SK-N-SH (cell line): ENCODE measurements at regions not wholly inside any gene's neighbourhood (a gene's known extent, or its start where the extent isn't known, plus 50 kb on each side); places are given as distances from the start of the nearest gene placed in this dataset.

Experiments used
- CTCF ChIA-PET: fragments of 300-600, 350-600 bp; formaldehyde crosslinking; extraction: SDS; loops from one replicate; lab custom pipeline; 2021; lab: Yijun Ruan, JAX
- POLR2A ChIA-PET: fragments of 350-600 bp; sonication (Branson Sonifier 250); formaldehyde crosslinking; extraction: SDS; loops from one replicate; lab custom pipeline; 2020; ENCODE audit warnings: antibody characterized with exemption, inconsistent platforms; lab: Yijun Ruan, JAX
- DNase-seq: peaks from one replicate; pipeline ENCODE4 v3.0.0; 2012
- H2AFZ ChIP-seq: fragments of 200-600 bp; sonication (generic); 2 replicates; pipeline ENCODE4 v1.8.1; 2016; ENCODE audit warnings: antibody characterized with exemption, mild to moderate bottlenecking, low read depth
- H3F3A ChIP-seq: fragments of 200-600 bp; sonication (generic); replicated peaks from 2 replicates; pipeline ENCODE3; 2016; ENCODE audit warnings: antibody characterized with exemption, mild to moderate bottlenecking; ENCODE audit not compliant: insufficient read depth
- H3K27ac ChIP-seq, 2 experiments: fragments of 200-500 bp in 1 of 2; fragments of 200-600 bp in 1 of 2; sonication (Bioruptor generic) in 1 of 2; sonication (generic), shearing (Covaris generic) in 1 of 2; 2 replicates each; pipeline versions ENCODE4 v1.5.1 to v1.6.1; 2014 to 2016; ENCODE audit warnings: low read depth in 2 of 2, inconsistent platforms in 1 of 2, low read length in 1 of 2, mild to moderate bottlenecking in 1 of 2, mixed read lengths in 1 of 2
- H3K27me3 ChIP-seq: fragments of 200-600 bp; sonication (generic), shearing (Covaris generic); 2 replicates; pipeline ENCODE4 v1.6.1; 2016; ENCODE audit warnings: mixed run types; ENCODE audit not compliant: insufficient read depth
- H3K36me3 ChIP-seq, 2 experiments: fragments of 200-500 bp in 1 of 2; fragments of 200-600 bp in 1 of 2; sonication (Bioruptor generic) in 1 of 2; sonication (generic) in 1 of 2; replicated peaks in 1 of 2; 2 replicates each; pipeline versions ENCODE3 to v1.5.1; 2014 to 2016; ENCODE audit warnings: low read length in 1 of 2, mild to moderate bottlenecking in 1 of 2; ENCODE audit not compliant: insufficient read depth in 2 of 2, control insufficient read depth in 1 of 2
- H3K4me1 ChIP-seq, 2 experiments: fragments of 200-500 bp in 1 of 2; fragments of 200-600 bp in 1 of 2; sonication (Bioruptor generic) in 1 of 2; sonication (generic), shearing (Covaris generic) in 1 of 2; 2 replicates each; pipeline versions ENCODE4 v1.5.1 to v1.6.1; 2014 to 2016; ENCODE audit warnings: low read depth in 1 of 2, low read length in 1 of 2, mixed run types in 1 of 2; ENCODE audit not compliant: insufficient read depth in 2 of 2, control insufficient read depth in 1 of 2
- H3K4me2 ChIP-seq: fragments of 200-600 bp; sonication (generic), shearing (Covaris generic); 2 replicates; pipeline ENCODE4 v1.6.1; 2017; ENCODE audit warnings: mixed run types
- H3K4me3 ChIP-seq, 2 experiments: fragments of 200-500 bp in 1 of 2; fragments of 200-600 bp in 1 of 2; sonication (Bioruptor generic) in 1 of 2; sonication (generic), shearing (Covaris generic) in 1 of 2; 2 replicates each; pipeline versions ENCODE4 v1.5.1 to v1.8.1; 2014 to 2016; ENCODE audit warnings: low read depth in 2 of 2, inconsistent platforms in 1 of 2, low read length in 1 of 2, mild to moderate bottlenecking in 1 of 2, mixed read lengths in 1 of 2, moderate library complexity in 1 of 2
- H3K79me2 ChIP-seq: fragments of 200-600 bp; sonication (generic); 2 replicates; pipeline ENCODE4 v1.8.1; 2017; ENCODE audit warnings: mild to moderate bottlenecking; ENCODE audit not compliant: insufficient read depth
- H3K9ac ChIP-seq: fragments of 200-600 bp; sonication (generic); 2 replicates; pipeline ENCODE4 v1.6.1; 2017; ENCODE audit warnings: mixed run types
- H3K9me2 ChIP-seq: fragments of 200-600 bp; sonication (generic); 2 replicates; pipeline ENCODE4 v1.6.1; 2017; ENCODE audit warnings: mixed run types
- H3K9me3 ChIP-seq: fragments of 200-600 bp; sonication (generic); 2 replicates; pipeline ENCODE4 v1.6.1; 2017; ENCODE audit warnings: mixed run types, mild to moderate bottlenecking, moderate library complexity
- H4K20me1 ChIP-seq: fragments of 200-600 bp; sonication (generic); 2 replicates; pipeline ENCODE4 v1.6.1; 2017; ENCODE audit warnings: mild to moderate bottlenecking, mixed run types; ENCODE audit not compliant: insufficient read depth
- CHD2 ChIP-seq: fragments of 150-350 bp; IDR thresholded peaks from 2 replicates; pipeline ENCODE4 v1.6.1; 2018; ENCODE audit warnings: low read length; ENCODE audit not compliant: partially characterized antibody
- CTCF ChIP-seq: fragments of 200-600 bp; sonication (generic); IDR thresholded peaks from 2 replicates; pipeline ENCODE4 v1.6.1; 2017; ENCODE audit warnings: antibody characterized with exemption, mild to moderate bottlenecking, moderate library complexity
- ELF1 ChIP-seq: IDR thresholded peaks from 2 replicates; pipeline ENCODE4 v1.4.0; 2012
- EZH2phosphoT487 ChIP-seq: fragments of 200-600 bp; sonication (generic); IDR thresholded peaks from 2 replicates; pipeline ENCODE4 v1.6.1; 2017; ENCODE audit warnings: low read depth, mixed run types, mild to moderate bottlenecking, antibody characterized with exemption, moderate library complexity, borderline replicate concordance
- FOSL2 ChIP-seq: IDR thresholded peaks from 2 replicates; pipeline ENCODE4 v1.4.0; 2012; ENCODE audit warnings: low read depth, mild to moderate bottlenecking, moderate library complexity, borderline replicate concordance
- FOXJ3 ChIP-seq: sonication (generic); formaldehyde crosslinking; IDR thresholded peaks from 2 replicates; pipeline ENCODE4 v1.5.1; 2020; ENCODE audit warnings: mild to moderate bottlenecking, missing genetic modification reagents
- GABPA ChIP-seq: IDR thresholded peaks from 2 replicates; pipeline ENCODE4 v1.4.0; 2012; ENCODE audit warnings: low read depth, mild to moderate bottlenecking
- GATA2 ChIP-seq: sonication (generic); formaldehyde crosslinking; IDR thresholded peaks from 2 replicates; pipeline ENCODE4 v1.5.0; 2020; ENCODE audit warnings: mild to moderate bottlenecking, missing genetic modification reagents
- JUND ChIP-seq: IDR thresholded peaks from 2 replicates; pipeline ENCODE4 v1.4.0; 2012
- MAX ChIP-seq: IDR thresholded peaks from 2 replicates; pipeline ENCODE4 v1.4.0; 2012; ENCODE audit warnings: low read depth
- MEF2A ChIP-seq: IDR thresholded peaks from 2 replicates; pipeline ENCODE4 v1.4.0; 2012; ENCODE audit warnings: low read depth, borderline replicate concordance
- MXI1 ChIP-seq: IDR thresholded peaks from 2 replicates; pipeline ENCODE4 v1.6.1; 2012; ENCODE audit warnings: mild to moderate bottlenecking, low read depth, low read length, improper control_type of control experiment
- NFIC ChIP-seq: IDR thresholded peaks from 2 replicates; pipeline ENCODE4 v1.4.0; 2012; ENCODE audit warnings: borderline replicate concordance
- RAD21 ChIP-seq: IDR thresholded peaks from 2 replicates; pipeline ENCODE4 v1.6.1; 2012; ENCODE audit warnings: mild to moderate bottlenecking, low read length
- RCOR1 ChIP-seq: fragments of 150-350 bp; IDR thresholded peaks from 2 replicates; pipeline ENCODE4 v1.6.1; 2017; ENCODE audit warnings: antibody characterized with exemption, low read length
- REST ChIP-seq: IDR thresholded peaks from 2 replicates; pipeline ENCODE4 v1.6.1; 2012; ENCODE audit warnings: mild to moderate bottlenecking, low read depth, low read length, moderate library complexity
- SMC3 ChIP-seq: IDR thresholded peaks from 2 replicates; pipeline ENCODE4 v1.6.1; 2012; ENCODE audit warnings: low read depth, low read length, improper control_type of control experiment
- TEAD4 ChIP-seq: IDR thresholded peaks from 2 replicates; pipeline ENCODE4 v1.4.0; 2012; ENCODE audit warnings: mild to moderate bottlenecking, borderline replicate concordance; ENCODE audit not compliant: insufficient read depth
- USF1 ChIP-seq: IDR thresholded peaks from 2 replicates; pipeline ENCODE4 v1.4.0; 2012; ENCODE audit warnings: low read depth, borderline replicate concordance
- USF2 ChIP-seq: fragments of 150-350 bp; IDR thresholded peaks from 2 replicates; pipeline ENCODE4 v1.6.1; 2017; ENCODE audit warnings: antibody characterized with exemption, low read length, low read depth, borderline replicate concordance
- YY1 ChIP-seq: IDR thresholded peaks from 2 replicates; pipeline ENCODE4 v1.4.0; 2012; ENCODE audit warnings: low read depth, mild to moderate bottlenecking
- WGBS: methylation state at CpG from one replicate; pipeline ENCODE4 v1.1.6; 2017; ENCODE audit warnings: low lambda C conversion rate; 5-methylcytosine and 5-hydroxymethylcytosine counted together

- H3K4me1 ChIP-seq, result no peaks in the 10 kb centered on the region; a peak in 1 of 4 replicates
- H3K9me3 ChIP-seq, result no peaks in the 10 kb centered on the region
- no peaks in the 10 kb centered on the region for H3K27me3 ChIP-seq
- H4K20me1 ChIP-seq, result no peaks in the 10 kb centered on the region
- no peak overlapping the region for H3K9ac ChIP-seq
- ChIA-PET CTCF (interaction anchor here (0.7 to 1.7 kb wide), 8 partner anchors 10 to 354 kb away, joined by 3 to 6 read pairs (median 4); no protein-coding TSS in a partner anchor), POLR2A (no interaction called here)
- TF ChIP-seq RAD21, result peak; percentile 53; the same call in 1 of the 2 replicates
- TF ChIP-seq SMC3, result peak; percentile 28; the same call in 1 of the 2 replicates
- TF ChIP-seq YY1, result no peak
- peak; percentile 48; the same call in 1 of the 2 replicates for TF ChIP-seq CTCF
- TF ChIP-seq JUND, result no peak
- no peak for TF ChIP-seq CHD2
- no peak for TF ChIP-seq MEF2A
- TF ChIP-seq ELF1, result no peak
- no peak for TF ChIP-seq MAX
- TF ChIP-seq RCOR1, result no peak
- TF ChIP-seq USF2, result no peak
- TF ChIP-seq TEAD4, result no peak
- no peak for TF ChIP-seq NFIC
- TF ChIP-seq GABPA, result no peak
- H3F3A ChIP-seq, result no peaks in the 10 kb centered on the region
- H3K4me3 ChIP-seq, result no peak overlapping the region
- no peak overlapping the region for H3K4me2 ChIP-seq
- H3K79me2 ChIP-seq, result no peaks in the 10 kb centered on the region
- no peak overlapping the region for H3K27ac ChIP-seq
- no peaks in the 10 kb centered on the region for H3K9me2 ChIP-seq
- peaks cover 0 to 7% of the 10 kb centered on the region in 2 experiments for H3K36me3 ChIP-seq
- DNase-seq, result peak; percentile 29
- WGBS, result 90% methylated on average over 4 of the region's 4 CpGs
- no peak overlapping the region for H2AFZ ChIP-seq
These were observed 207.6 kb upstream of the CCDC150 start for GRCh38 chr2:196431957-196432356.

- Histone ChIP-seq H3K79me2 (no peaks in the 10 kb centered on the region), H3K36me3 (peaks cover 0 to 7% of the 10 kb centered on the region in 2 experiments), H3K27ac (no peak overlapping the region), H2AFZ (no peak overlapping the region), H3K4me2 (no peak overlapping the region), H3K9me2 (no peaks in the 10 kb centered on the region), H3K9ac (no peak overlapping the region), H3K27me3 (no peaks in the 10 kb centered on the region), H3K9me3 (no peaks in the 10 kb centered on the region), H4K20me1 (no peaks in the 10 kb centered on the region), H3K4me3 (no peak overlapping the region), H3K4me1 (peaks cover 0 to 4% of the 10 kb centered on the region in 2 experiments; a peak in 2 of 4 replicates), H3F3A (no peaks in the 10 kb centered on the region)
- POLR2A ChIA-PET, result no interaction called here
- CTCF ChIA-PET, result interaction anchor here (0.9 to 3.1 kb wide), 7 partner anchors 8 to 355 kb away, joined by 3 to 12 read pairs (median 3); no protein-coding TSS in a partner anchor
- 91% methylated on average over 9 of the region's 13 CpGs for WGBS
- no peak for DNase-seq
- no peak for TF ChIP-seq MXI1
- TF ChIP-seq USF1, result no peak
- no peak for TF ChIP-seq EZH2phosphoT487
- TF ChIP-seq REST, result no peak
- TF ChIP-seq GATA2 (CRISPR knock-in tag), result no peak
- no peak for TF ChIP-seq GABPA
- no peak for TF ChIP-seq CHD2
- no peak for TF ChIP-seq JUND
- no peak for TF ChIP-seq FOSL2
- no peak for TF ChIP-seq FOXJ3 (CRISPR knock-in tag)
- no peak for TF ChIP-seq NFIC
These were observed 206.4 kb upstream of the CCDC150 start for GRCh38 chr2:196433116-196433515.
